Stimulated activated effector memory CD8-positive, alpha-beta T cell treated with anti-CD3 and anti-CD28 coated beads, Interleukin-12 subunit alpha, Interleukin-12 subunit beta, amount 100 ng/mL, for 72 hours (primary cell): ENCODE measurements at regions not wholly inside any gene's neighbourhood (a gene's known extent, or its start where the extent isn't known, plus 50 kb on each side); places are given as distances from the start of the nearest gene placed in this dataset.
A peak's percentile ranks its signal among the peaks of the same experiment; 100 is the strongest.
"Not testable (repeated sequence)": the region's sequence is repeated elsewhere in the genome, so short reads cannot be mapped to it uniquely, and the experiment has no call there.

Experiments
- ATAC-seq: fragments of 150-1000 bp; cut with Tn5 transposase; 2 replicates; pipeline ENCODE4 v1.10.0; 2021
- DNase-seq, 2 donors: peaks; one replicate each; pipeline ENCODE4 v3.0.0; 2021 to 2022; ENCODE audit warnings: low spot score in 2 of 2
- H3K27ac Mint-ChIP-seq: one replicate; pipeline ENCODE4 v1.8.0; 2022; ENCODE audit warnings: mild to moderate bottlenecking, mixed read lengths
- H3K36me3 Mint-ChIP-seq: one replicate; pipeline ENCODE4 v1.8.0; 2022; ENCODE audit warnings: mild to moderate bottlenecking, mixed read lengths
- H3K4me1 Mint-ChIP-seq: one replicate; pipeline ENCODE4 v1.8.0; 2022; ENCODE audit warnings: mixed read lengths
- H3K4me3 Mint-ChIP-seq: one replicate; pipeline ENCODE4 v1.8.0; 2022; ENCODE audit warnings: mild to moderate bottlenecking, mixed read lengths
- H3K9me3 Mint-ChIP-seq: one replicate; pipeline ENCODE4 v1.8.0; 2022; ENCODE audit warnings: mixed read lengths

GRCh38 chr2:105487142-105488069, 88.6 kb upstream of the FHL2 start:
- DNase-seq (no peak), ATAC-seq (no peak)
- Mint-ChIP-seq H3K4me1 (no peaks in the 10 kb centered on the region), H3K36me3 (no peaks in the 10 kb centered on the region), H3K27ac (no peak overlapping the region), H3K9me3 (peaks cover 3% of the 10 kb centered on the region), H3K4me3 (no peak overlapping the region)

DNA sequence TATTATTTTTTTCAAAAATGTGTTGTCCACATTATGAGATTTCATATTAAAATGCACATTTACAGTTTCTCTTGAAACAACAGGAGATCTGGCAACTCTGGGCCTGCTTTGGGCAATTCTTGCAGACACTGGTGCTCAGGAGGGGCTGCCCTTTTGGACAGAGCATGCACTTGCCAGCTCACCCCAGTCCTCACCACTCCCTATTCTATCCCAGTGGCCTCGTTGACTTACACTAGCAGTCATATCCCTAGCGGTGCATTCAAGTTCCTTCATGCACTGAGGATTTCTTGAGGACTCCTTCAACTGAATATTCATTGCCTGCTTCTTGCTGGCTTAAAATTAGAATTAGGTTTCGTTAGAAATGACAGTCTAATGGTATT, 87.9 kb upstream of the FHL2 start:
- H3K9me3 Mint-ChIP-seq: peaks cover 3% of the 10 kb centered on the region
- ATAC-seq (no peak), DNase-seq (no peak)
- H3K4me3 Mint-ChIP-seq: no peak overlapping the region
- H3K27ac Mint-ChIP-seq: no peak overlapping the region
- no peaks in the 10 kb centered on the region for H3K4me1 Mint-ChIP-seq
- no peaks in the 10 kb centered on the region for H3K36me3 Mint-ChIP-seq

- no peaks in the 10 kb centered on the region for H3K9me3 Mint-ChIP-seq
- no peaks in the 10 kb centered on the region for H3K4me1 Mint-ChIP-seq
- H3K36me3 Mint-ChIP-seq: no peaks in the 10 kb centered on the region
- ATAC-seq (no peak), DNase-seq (peak in 1 of 2 donors; percentile 6)
- no peak overlapping the region for H3K4me3 Mint-ChIP-seq
- no peak overlapping the region for H3K27ac Mint-ChIP-seq
Measured at GRCh38 chr2:105478670-105479069, 79.8 kb upstream of the FHL2 start.

DNA sequence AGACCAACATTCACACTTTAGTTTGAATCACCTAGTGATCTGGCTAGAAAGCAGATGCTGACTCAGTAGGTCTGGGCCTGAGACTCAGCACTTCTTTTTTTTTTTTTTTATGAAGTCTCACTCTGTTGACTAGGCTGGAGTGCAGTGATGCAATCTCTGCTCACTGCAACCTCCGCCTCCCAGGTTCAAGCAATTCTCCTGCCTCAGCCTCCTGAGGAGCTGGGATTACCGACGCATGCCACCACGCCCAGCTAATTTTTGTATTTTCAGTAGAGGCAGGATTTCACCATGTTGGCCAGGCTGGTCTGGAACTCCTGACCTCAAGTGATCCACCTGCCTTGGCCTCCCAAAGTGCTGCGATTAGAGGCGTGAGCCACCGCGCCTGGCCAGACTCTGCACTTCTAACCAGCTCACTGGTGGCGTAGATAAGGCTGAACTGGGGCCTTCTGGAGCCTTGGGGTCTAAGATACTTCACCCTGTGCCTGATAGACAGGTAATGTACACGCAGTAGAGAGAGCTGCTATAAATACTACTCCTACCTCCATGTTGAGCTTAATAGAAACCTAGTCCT, 78.3 kb upstream of the FHL2 start:
- H3K9me3 Mint-ChIP-seq, H3K27ac Mint-ChIP-seq, ATAC-seq, H3K4me1 Mint-ChIP-seq, H3K4me3 Mint-ChIP-seq, H3K36me3 Mint-ChIP-seq: not testable (repeated sequence)
- DNase-seq: peak in 1 of 2 donors; percentile 20

DNA sequence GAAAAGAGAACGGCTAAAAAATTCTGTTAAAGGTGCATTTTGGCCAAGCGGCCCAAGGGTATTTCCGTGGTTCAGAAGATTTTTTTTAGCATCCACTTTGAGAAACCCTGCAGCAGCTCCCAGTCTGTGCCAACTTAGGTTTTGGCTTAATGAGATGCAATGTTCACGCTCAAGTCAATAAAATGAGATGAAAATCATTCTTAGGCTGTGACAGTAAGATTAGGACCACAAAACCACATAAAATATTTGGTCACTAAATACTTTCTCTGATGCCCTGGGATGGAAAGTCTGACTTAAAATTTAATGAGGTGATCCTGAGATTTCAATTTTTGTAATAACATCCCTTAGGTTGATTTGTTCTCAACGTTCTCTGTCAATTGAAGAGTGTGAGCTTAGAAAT, 74.2 kb upstream of the FHL2 start:
- H3K9me3 Mint-ChIP-seq: no peaks in the 10 kb centered on the region
- no peaks in the 10 kb centered on the region for H3K4me1 Mint-ChIP-seq
- DNase-seq: peak in 1 of 2 donors; percentile 18
- no peaks in the 10 kb centered on the region for H3K36me3 Mint-ChIP-seq
- H3K27ac Mint-ChIP-seq: no peak overlapping the region
- no peak for ATAC-seq
- no peak overlapping the region for H3K4me3 Mint-ChIP-seq

- ATAC-seq (no peak), DNase-seq (peak in 1 of 2 donors; percentile 35)
- Mint-ChIP-seq H3K27ac (no peak overlapping the region), H3K4me1 (no peaks in the 10 kb centered on the region), H3K9me3 (no peaks in the 10 kb centered on the region), H3K4me3 (no peak overlapping the region), H3K36me3 (no peaks in the 10 kb centered on the region)
Measured at GRCh38 chr2:105470979-105471378, 72.1 kb upstream of the FHL2 start.

DNA sequence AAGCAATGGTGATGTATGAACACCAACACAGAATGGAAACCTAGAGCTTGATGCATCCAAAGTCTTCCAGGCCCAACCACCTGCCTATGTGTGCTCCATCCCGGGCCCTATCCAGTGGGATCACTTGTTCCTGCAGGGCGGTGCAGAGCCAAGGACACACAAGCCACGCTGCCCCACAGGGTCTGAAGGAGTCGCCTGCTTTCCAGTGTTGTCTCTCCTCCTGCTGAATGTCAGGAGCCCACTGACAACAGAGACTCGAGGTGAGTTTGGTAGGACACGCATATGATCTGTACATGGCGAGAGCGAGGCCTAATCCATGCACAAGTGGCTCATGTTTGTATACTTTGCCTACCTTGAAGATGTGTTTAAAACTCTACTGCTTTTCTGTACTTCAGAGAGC, 70.9 kb upstream of the FHL2 start:
- H3K27ac Mint-ChIP-seq: no peak overlapping the region
- no peaks in the 10 kb centered on the region for H3K4me1 Mint-ChIP-seq
- ATAC-seq (no peak), DNase-seq (no peak)
- no peak overlapping the region for H3K4me3 Mint-ChIP-seq
- H3K9me3 Mint-ChIP-seq: no peaks in the 10 kb centered on the region
- H3K36me3 Mint-ChIP-seq: no peaks in the 10 kb centered on the region

GRCh38 chr2:105468582-105469042, 69.8 kb upstream of the FHL2 start:
- Mint-ChIP-seq H3K36me3 (no peaks in the 10 kb centered on the region), H3K27ac (no peak overlapping the region), H3K4me1 (no peaks in the 10 kb centered on the region), H3K4me3 (no peak overlapping the region), H3K9me3 (no peaks in the 10 kb centered on the region)
- DNase-seq: peak in 1 of 2 donors; percentile 43
- ATAC-seq: peak; percentile 11

- no peaks in the 10 kb centered on the region for H3K9me3 Mint-ChIP-seq
- H3K4me3 Mint-ChIP-seq: no peak overlapping the region
- no peaks in the 10 kb centered on the region for H3K36me3 Mint-ChIP-seq
- ATAC-seq (no peak), DNase-seq (no peak)
- no peaks in the 10 kb centered on the region for H3K4me1 Mint-ChIP-seq
- H3K27ac Mint-ChIP-seq: no peak overlapping the region
Measured at GRCh38 chr2:105464325-105464724, 65.5 kb upstream of the FHL2 start.

DNA sequence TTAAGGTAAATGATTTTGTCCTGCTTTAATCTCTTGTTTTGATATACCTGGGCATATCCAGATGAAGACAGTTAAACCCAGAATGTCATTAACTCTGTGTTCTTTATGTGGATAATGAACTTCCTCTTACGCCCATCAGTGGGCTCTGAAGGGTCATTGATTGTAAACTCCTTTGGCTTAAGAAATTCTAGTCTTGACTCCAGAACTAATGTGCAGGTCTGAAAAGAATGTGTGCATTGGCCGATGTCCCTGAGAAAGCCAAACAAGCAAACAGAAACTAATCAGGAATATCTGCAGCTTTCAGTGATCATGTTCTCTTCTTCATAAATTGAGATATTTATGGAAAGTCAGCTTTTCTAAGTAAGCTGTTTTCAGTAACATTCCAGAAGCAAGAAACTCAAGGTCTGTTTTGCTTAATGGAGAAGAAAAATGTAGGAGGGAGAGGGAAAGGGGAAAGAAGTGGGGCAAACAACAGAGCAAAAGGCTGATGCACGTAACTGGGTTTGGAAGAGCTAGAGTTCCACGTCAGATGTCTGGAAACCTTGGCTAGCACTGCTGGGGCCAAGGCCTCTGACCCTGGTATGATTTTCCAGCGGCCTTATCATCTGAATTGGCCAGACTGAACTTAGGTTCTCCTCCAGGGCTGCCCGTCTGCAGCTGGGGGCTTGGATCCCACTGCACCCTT, 61.3 kb upstream of the FHL2 start:
- Mint-ChIP-seq H3K36me3 (no peaks in the 10 kb centered on the region), H3K4me3 (no peak overlapping the region), H3K9me3 (no peaks in the 10 kb centered on the region), H3K27ac (no peak overlapping the region), H3K4me1 (no peaks in the 10 kb centered on the region)
- DNase-seq: peak in 1 of 2 donors; percentile 40
- no peak for ATAC-seq

DNA sequence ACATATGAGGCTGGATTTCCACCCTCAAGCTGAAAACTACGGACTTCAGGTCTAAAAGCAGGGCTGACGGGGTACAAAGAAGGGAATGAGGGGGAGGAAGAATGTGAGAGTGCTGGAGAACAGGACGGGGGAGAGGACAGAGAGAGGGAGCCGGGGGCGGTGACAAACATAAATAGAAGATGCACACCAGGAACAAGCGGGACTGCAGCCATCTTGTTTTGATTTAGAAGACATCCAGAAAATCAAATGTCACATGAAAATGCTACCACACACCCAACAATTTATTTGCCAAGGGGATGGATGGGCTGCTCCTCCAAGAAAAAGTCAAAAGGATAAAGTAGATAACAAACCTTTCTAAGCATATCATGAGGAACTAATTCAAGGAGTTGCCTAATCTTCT, 59.2 kb upstream of the FHL2 start:
- Mint-ChIP-seq H3K4me1 (no peaks in the 10 kb centered on the region), H3K36me3 (no peaks in the 10 kb centered on the region), H3K27ac (no peak overlapping the region), H3K4me3 (no peak overlapping the region), H3K9me3 (no peaks in the 10 kb centered on the region)
- DNase-seq: peak in 1 of 2 donors; percentile 18
- no peak for ATAC-seq

DNA sequence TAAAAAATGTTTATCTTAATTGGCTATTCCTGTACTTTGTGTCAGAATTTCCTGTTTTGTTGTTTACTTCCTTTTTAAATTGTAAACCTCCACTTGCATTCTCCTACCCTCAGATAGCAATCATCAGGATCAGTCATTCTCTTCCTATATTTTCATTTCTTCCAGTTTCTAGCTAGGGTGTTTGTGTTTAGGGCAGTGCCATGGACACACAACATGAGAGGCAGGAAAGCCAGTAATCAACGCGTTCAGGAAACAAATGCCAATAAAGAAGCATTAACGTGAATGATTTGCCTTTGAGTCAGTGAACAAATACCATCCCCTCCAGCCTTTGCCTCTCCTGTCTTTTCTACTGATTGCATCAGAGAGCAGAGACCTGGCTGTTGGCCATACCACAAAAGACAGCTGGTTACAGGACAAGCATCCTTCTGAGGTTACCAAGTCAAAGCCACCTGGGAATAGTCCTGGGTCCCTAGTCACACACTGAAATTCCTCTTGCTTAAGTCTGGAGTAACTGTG, 56.7 kb upstream of the FHL2 start:
- ATAC-seq (no peak), DNase-seq (no peak)
- Mint-ChIP-seq H3K4me3 (no peak overlapping the region), H3K27ac (no peak overlapping the region), H3K4me1 (no peaks in the 10 kb centered on the region), H3K9me3 (no peaks in the 10 kb centered on the region), H3K36me3 (no peaks in the 10 kb centered on the region)

DNA sequence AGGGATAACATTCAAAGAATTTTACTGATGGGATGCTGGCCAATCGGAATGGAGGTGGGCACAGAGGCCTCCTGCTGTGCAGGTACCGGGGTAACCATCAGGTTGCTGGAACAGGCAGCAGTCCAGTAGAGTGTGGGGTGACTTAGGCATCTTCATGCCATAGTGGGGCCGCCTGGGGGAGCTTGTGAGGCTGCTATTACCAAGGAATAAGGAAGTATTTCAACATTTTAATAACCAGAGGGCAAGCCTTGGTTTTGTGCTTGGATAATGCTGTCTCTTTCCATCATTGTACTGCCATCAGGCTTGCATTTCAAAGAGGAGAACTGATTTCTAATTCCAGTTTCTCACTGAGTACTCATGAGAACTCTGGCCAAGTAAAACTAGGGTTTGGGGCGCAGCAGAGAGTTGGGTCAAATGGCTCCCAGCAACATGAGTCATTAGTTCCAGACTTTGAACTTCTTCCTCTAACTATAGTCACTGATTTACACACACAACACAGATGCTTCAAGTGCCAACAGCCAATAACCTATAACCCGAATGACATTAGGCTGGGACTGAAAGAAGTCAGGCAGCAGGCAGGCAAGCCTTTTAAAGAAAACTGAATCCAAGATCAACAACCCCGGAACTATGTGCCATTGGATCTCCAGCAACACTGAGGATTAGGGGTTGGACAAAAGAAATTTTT, 56.1 kb upstream of the FHL2 start:
- Mint-ChIP-seq H3K9me3 (no peaks in the 10 kb centered on the region), H3K4me3 (no peak overlapping the region)
- no peak for DNase-seq

DNA sequence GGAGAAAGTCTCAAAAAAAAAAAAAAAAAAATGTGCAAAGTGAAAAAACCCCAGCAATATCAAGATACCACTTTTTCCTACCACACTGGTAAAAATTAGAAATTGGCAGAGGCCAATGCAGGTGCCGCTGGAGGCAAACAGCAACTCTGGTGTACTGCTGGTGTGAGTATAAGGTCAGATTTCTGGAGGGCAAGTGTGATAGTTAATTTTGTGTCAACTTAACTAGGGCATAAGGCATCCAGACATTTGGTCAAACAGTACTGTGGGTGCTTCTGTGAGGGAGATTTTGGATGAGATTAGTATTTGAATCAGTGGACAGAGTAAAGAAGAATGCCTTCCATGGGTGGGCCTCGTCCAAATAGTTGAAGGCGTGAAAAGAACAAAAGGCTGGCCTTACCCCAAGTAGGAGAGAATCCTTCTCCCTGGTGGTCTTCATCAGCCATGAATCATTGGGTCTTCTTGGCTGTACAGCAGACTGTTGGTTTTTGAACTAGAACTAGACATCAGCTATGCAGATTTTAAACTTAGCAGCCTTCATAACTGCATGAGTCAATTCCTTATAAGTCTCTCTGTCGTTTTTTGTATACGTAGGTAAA, 52.8 kb upstream of the FHL2 start:
- DNase-seq: no peak
- Mint-ChIP-seq H3K4me1 (no peaks in the 10 kb centered on the region), H3K36me3 (no peaks in the 10 kb centered on the region), H3K9me3 (no peaks in the 10 kb centered on the region), H3K4me3 (no peak overlapping the region), H3K27ac (no peak overlapping the region)
- no peak for ATAC-seq

More for the DNA sequence above, 56.1 kb upstream of the FHL2 start:
- Mint-ChIP-seq H3K27ac (no peak overlapping the region), H3K36me3 (no peaks in the 10 kb centered on the region), H3K4me1 (no peaks in the 10 kb centered on the region)
- ATAC-seq: no peak

DNA sequence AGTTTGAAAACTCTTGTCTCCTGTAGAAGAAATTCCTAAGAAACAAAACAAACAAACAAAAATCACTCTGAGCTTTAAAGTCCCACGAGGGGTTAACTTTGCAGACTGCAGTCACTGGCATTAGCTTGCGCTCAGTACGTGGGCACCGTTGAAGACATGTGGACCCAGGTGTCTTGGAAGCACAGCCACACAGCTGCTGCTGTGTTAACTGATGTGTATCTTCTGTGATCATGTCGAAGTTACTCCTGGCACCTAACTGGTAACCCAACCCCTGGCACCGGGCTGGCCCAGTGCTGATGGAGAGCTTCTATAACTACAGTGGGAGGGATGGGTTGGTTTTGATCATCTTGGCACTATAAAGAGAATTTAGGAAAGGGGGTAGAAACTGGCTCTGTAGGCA, 51.6 kb upstream of the FHL2 start:
- DNase-seq (no peak), ATAC-seq (no peak)
- Mint-ChIP-seq H3K36me3 (no peaks in the 10 kb centered on the region), H3K4me3 (no peak overlapping the region), H3K9me3 (no peaks in the 10 kb centered on the region), H3K4me1 (no peaks in the 10 kb centered on the region), H3K27ac (no peak overlapping the region)
